CMK (cell line): ENCODE measurements at regions not wholly inside any gene's neighbourhood (a gene's known extent, or its start where the extent isn't known, plus 50 kb on each side); places are given as distances from the start of the nearest gene placed in this dataset.
"Not testable (repeated sequence)": the region's sequence is repeated elsewhere in the genome, so short reads cannot be mapped to it uniquely, and the experiment has no call there.

Experiments used
- DNase-seq: peaks from one replicate; pipeline ENCODE4 v3.0.0-alpha.2; 2010; ENCODE audit warnings: low read depth

GRCh38 chr2:205865056-205865455, 182.8 kb downstream of the NRP2 start:
- DNase-seq, result no peak

GRCh38 chr2:205864491-205864890, 182.2 kb downstream of the NRP2 start:
- DNase-seq, result no peak

- not testable (repeated sequence) for DNase-seq
Measured at GRCh38 chr2:205862761-205863160, 180.5 kb downstream of the NRP2 start.

- DNase-seq, result no peak
Measured at GRCh38 chr2:205860885-205861284, 178.6 kb downstream of the NRP2 start.

GRCh38 chr2:205860181-205860580, 177.9 kb downstream of the NRP2 start:
- DNase-seq, result no peak

- DNase-seq, result no peak
Measured at GRCh38 chr2:205858881-205859441, 176.7 kb downstream of the NRP2 start.

GRCh38 chr2:205858275-205858674, 176.0 kb downstream of the NRP2 start:
- DNase-seq, result no peak

GRCh38 chr2:205857520-205858237, 175.4 kb downstream of the NRP2 start:
- DNase-seq, result no peak

- no peak for DNase-seq
Measured at GRCh38 chr2:205852457-205852856, 170.2 kb downstream of the NRP2 start.

- no peak for DNase-seq
Measured at GRCh38 chr2:205850611-205851010, 168.3 kb downstream of the NRP2 start.

GRCh38 chr2:205850132-205850531, 167.8 kb downstream of the NRP2 start:
- no peak for DNase-seq

GRCh38 chr2:205849136-205849535, 166.8 kb downstream of the NRP2 start:
- no peak for DNase-seq

- DNase-seq, result no peak
Measured at GRCh38 chr2:205848601-205849000, 166.3 kb downstream of the NRP2 start.
